ENCODE measurements at regions not wholly inside any gene's neighbourhood (a gene's known extent, or its start where the extent isn't known, plus 50 kb on each side); places are given as distances from the start of the nearest gene placed in this dataset.

DNA sequence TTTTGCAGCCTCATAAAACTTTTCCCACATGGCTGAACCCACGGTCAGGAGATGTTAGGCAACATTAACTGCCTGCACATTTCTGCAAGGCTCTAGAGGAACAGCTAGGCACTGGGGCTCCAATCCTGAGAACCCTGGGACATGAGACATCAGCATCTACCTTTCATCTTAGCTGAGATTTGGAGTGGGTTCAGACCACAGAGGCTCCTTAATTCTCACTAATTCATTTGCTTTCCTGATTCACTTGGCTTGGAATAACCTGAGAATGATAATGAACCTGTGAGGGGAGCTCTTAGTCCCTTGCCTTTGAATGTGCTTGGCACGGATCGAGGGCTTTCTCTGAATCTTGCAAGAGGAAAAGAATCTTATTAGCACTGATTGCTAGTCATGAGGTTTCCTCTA is 266.2 kb downstream of the FIGN start (continued):
- TF ChIP-seq, protein P1, sequence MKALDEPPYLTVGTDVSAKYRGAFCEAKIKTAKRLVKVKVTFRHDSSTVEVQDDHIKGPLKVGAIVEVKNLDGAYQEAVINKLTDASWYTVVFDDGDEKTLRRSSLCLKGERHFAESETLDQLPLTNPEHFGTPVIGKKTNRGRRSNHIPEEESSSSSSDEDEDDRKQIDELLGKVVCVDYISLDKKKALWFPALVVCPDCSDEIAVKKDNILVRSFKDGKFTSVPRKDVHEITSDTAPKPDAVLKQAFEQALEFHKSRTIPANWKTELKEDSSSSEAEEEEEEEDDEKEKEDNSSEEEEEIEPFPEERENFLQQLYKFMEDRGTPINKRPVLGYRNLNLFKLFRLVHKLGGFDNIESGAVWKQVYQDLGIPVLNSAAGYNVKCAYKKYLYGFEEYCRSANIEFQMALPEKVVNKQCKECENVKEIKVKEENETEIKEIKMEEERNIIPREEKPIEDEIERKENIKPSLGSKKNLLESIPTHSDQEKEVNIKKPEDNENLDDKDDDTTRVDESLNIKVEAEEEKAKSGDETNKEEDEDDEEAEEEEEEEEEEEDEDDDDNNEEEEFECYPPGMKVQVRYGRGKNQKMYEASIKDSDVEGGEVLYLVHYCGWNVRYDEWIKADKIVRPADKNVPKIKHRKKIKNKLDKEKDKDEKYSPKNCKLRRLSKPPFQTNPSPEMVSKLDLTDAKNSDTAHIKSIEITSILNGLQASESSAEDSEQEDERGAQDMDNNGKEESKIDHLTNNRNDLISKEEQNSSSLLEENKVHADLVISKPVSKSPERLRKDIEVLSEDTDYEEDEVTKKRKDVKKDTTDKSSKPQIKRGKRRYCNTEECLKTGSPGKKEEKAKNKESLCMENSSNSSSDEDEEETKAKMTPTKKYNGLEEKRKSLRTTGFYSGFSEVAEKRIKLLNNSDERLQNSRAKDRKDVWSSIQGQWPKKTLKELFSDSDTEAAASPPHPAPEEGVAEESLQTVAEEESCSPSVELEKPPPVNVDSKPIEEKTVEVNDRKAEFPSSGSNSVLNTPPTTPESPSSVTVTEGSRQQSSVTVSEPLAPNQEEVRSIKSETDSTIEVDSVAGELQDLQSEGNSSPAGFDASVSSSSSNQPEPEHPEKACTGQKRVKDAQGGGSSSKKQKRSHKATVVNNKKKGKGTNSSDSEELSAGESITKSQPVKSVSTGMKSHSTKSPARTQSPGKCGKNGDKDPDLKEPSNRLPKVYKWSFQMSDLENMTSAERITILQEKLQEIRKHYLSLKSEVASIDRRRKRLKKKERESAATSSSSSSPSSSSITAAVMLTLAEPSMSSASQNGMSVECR (CRISPR knock-in tag; IDR thresholded peaks at IDR 0.05; ENCODE audit: borderline replicate concordance): no peak
- TF ChIP-seq ZNF232 (CRISPR knock-in tag; IDR thresholded peaks at IDR 0.05) (no peak), CBFB (CRISPR knock-in tag; IDR thresholded peaks at IDR 0.05; ENCODE audit: low read depth) (no peak), TCF7 (CRISPR knock-in tag; IDR thresholded peaks at IDR 0.05; ENCODE audit: low read depth) (no peak), ESRRA (CRISPR knock-in tag; IDR thresholded peaks at IDR 0.05; ENCODE audit: borderline replicate concordance) (no peak), NR1H2 (CRISPR knock-in tag; IDR thresholded peaks at IDR 0.05) (no peak), ZNF416 (CRISPR knock-in tag; IDR thresholded peaks at IDR 0.05) (no peak), TEAD4 (CRISPR knock-in tag; IDR thresholded peaks at IDR 0.05) (no peak)
- TF ChIP-seq, protein P2, sequence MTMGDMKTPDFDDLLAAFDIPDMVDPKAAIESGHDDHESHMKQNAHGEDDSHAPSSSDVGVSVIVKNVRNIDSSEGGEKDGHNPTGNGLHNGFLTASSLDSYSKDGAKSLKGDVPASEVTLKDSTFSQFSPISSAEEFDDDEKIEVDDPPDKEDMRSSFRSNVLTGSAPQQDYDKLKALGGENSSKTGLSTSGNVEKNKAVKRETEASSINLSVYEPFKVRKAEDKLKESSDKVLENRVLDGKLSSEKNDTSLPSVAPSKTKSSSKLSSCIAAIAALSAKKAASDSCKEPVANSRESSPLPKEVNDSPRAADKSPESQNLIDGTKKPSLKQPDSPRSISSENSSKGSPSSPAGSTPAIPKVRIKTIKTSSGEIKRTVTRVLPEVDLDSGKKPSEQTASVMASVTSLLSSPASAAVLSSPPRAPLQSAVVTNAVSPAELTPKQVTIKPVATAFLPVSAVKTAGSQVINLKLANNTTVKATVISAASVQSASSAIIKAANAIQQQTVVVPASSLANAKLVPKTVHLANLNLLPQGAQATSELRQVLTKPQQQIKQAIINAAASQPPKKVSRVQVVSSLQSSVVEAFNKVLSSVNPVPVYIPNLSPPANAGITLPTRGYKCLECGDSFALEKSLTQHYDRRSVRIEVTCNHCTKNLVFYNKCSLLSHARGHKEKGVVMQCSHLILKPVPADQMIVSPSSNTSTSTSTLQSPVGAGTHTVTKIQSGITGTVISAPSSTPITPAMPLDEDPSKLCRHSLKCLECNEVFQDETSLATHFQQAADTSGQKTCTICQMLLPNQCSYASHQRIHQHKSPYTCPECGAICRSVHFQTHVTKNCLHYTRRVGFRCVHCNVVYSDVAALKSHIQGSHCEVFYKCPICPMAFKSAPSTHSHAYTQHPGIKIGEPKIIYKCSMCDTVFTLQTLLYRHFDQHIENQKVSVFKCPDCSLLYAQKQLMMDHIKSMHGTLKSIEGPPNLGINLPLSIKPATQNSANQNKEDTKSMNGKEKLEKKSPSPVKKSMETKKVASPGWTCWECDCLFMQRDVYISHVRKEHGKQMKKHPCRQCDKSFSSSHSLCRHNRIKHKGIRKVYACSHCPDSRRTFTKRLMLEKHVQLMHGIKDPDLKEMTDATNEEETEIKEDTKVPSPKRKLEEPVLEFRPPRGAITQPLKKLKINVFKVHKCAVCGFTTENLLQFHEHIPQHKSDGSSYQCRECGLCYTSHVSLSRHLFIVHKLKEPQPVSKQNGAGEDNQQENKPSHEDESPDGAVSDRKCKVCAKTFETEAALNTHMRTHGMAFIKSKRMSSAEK (CRISPR knock-in tag; IDR thresholded peaks at IDR 0.05; ENCODE audit: borderline replicate concordance): no peak
- TF ChIP-seq, protein P3, sequence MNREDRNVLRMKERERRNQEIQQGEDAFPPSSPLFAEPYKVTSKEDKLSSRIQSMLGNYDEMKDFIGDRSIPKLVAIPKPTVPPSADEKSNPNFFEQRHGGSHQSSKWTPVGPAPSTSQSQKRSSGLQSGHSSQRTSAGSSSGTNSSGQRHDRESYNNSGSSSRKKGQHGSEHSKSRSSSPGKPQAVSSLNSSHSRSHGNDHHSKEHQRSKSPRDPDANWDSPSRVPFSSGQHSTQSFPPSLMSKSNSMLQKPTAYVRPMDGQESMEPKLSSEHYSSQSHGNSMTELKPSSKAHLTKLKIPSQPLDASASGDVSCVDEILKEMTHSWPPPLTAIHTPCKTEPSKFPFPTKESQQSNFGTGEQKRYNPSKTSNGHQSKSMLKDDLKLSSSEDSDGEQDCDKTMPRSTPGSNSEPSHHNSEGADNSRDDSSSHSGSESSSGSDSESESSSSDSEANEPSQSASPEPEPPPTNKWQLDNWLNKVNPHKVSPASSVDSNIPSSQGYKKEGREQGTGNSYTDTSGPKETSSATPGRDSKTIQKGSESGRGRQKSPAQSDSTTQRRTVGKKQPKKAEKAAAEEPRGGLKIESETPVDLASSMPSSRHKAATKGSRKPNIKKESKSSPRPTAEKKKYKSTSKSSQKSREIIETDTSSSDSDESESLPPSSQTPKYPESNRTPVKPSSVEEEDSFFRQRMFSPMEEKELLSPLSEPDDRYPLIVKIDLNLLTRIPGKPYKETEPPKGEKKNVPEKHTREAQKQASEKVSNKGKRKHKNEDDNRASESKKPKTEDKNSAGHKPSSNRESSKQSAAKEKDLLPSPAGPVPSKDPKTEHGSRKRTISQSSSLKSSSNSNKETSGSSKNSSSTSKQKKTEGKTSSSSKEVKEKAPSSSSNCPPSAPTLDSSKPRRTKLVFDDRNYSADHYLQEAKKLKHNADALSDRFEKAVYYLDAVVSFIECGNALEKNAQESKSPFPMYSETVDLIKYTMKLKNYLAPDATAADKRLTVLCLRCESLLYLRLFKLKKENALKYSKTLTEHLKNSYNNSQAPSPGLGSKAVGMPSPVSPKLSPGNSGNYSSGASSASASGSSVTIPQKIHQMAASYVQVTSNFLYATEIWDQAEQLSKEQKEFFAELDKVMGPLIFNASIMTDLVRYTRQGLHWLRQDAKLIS (CRISPR knock-in tag; IDR thresholded peaks at IDR 0.05; ENCODE audit: borderline replicate concordance): no peak

DNA sequence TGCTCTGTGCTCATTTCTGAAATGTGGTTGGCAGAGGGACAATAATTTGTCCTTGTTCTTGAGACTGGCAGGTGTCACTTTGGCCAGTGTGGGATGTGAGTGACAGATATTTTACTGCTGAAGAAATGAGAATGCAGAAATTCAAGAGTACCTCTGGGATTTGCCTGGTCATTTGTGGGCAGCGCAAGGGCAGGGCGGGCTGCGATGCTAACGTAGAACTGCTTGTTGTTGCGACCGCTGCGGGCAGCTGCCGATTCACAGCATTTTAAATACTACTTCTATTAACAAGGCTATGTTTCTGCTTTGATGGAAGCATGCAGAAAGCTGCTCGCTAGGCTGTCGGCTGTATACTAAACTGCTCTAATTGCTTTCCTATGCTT is 268.6 kb downstream of the FIGN start:
- ChIA-PET CTCF (no interaction called here), POLR2A (no interaction called here)
- no peak overlapping the region for H3K4me3 Mint-ChIP-seq
- no peaks in the 10 kb centered on the region for H3K9me3 Mint-ChIP-seq
- H3K27me3 Mint-ChIP-seq (ENCODE audit: low read depth): no peaks in the 10 kb centered on the region
- ATAC-seq (no peak), DNase-seq (ENCODE audit: low spot score) (no peak)
- no peak overlapping the region for H3K27ac Mint-ChIP-seq
- TF ChIP-seq ZNF671 (CRISPR knock-in tag; IDR thresholded peaks at IDR 0.05) (no peak), CREM (CRISPR knock-in tag; IDR thresholded peaks at IDR 0.05) (no peak)
- TF ChIP-seq, protein P4, sequence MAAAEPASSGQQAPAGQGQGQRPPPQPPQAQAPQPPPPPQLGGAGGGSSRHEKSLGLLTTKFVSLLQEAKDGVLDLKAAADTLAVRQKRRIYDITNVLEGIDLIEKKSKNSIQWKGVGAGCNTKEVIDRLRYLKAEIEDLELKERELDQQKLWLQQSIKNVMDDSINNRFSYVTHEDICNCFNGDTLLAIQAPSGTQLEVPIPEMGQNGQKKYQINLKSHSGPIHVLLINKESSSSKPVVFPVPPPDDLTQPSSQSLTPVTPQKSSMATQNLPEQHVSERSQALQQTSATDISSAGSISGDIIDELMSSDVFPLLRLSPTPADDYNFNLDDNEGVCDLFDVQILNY (CRISPR knock-in tag; IDR thresholded peaks at IDR 0.05): no peak
- TF ChIP-seq, protein P5, sequence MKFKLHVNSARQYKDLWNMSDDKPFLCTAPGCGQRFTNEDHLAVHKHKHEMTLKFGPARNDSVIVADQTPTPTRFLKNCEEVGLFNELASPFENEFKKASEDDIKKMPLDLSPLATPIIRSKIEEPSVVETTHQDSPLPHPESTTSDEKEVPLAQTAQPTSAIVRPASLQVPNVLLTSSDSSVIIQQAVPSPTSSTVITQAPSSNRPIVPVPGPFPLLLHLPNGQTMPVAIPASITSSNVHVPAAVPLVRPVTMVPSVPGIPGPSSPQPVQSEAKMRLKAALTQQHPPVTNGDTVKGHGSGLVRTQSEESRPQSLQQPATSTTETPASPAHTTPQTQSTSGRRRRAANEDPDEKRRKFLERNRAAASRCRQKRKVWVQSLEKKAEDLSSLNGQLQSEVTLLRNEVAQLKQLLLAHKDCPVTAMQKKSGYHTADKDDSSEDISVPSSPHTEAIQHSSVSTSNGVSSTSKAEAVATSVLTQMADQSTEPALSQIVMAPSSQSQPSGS (CRISPR knock-in tag; IDR thresholded peaks at IDR 0.05; ENCODE audit: borderline replicate concordance, low read depth): no peak
- peaks cover 13% of the 10 kb centered on the region for H3K4me1 Mint-ChIP-seq
- no peaks in the 10 kb centered on the region for H3K36me3 Mint-ChIP-seq

Measured in WTC11 (cell line).